ENCODE measurements at regions not wholly inside any gene's neighbourhood (a gene's known extent, or its start where the extent isn't known, plus 50 kb on each side); places are given as distances from the start of the nearest gene placed in this dataset.
"Not testable (repeated sequence)": the region's sequence is repeated elsewhere in the genome, so short reads cannot be mapped to it uniquely, and the experiment has no call there.

GRCh38 chr5:118293378-118293777 is 695.0 kb downstream of the DTWD2 start:
- no peak for DNase-seq (ENCODE audit: low read depth)
- no peak for TF ChIP-seq CTCF (IDR thresholded peaks at IDR 0.05; ENCODE audit: insufficient read depth, low read length)

DNA sequence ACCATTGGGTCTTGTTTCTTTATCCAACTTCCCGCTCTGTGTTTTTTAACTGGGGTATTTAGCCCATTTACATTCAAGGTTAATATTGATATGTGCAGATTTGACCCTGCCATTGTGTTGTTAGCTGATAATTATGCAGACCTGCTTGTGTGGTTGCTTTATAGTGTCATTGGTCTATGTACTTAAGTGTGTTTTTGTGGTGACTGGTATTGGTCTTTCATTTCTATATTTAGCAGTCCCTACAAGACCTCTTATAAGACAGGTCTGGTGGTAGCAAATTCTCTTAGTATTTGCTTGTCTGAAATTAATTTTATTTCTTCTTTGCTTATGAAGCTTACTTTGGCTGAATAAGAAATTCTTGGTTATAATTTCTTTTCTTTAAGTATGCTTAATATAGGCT is 698.1 kb downstream of the DTWD2 start:
- no peak for TF ChIP-seq CTCF (IDR thresholded peaks at IDR 0.05; ENCODE audit: insufficient read depth, low read length)
- no peak overlapping the region for H3K4me3 ChIP-seq (ENCODE audit: low read depth, low read length)

More at GRCh38 chr5:118293378-118293777, 695.0 kb downstream of the DTWD2 start:
- H3K4me3 ChIP-seq (ENCODE audit: low read depth, low read length) = no peak overlapping the region

GRCh38 chr5:118284230-118284629 is 704.1 kb downstream of the DTWD2 start:
- H3K4me3 ChIP-seq (ENCODE audit: low read depth, low read length); DNase-seq (ENCODE audit: low read depth): not testable (repeated sequence)

More for the DNA sequence above, 698.1 kb downstream of the DTWD2 start:
- DNase-seq (ENCODE audit: low read depth) = no peak

- not testable (repeated sequence) for DNase-seq (ENCODE audit: low read depth); H3K4me3 ChIP-seq (ENCODE audit: low read depth, low read length)
Observed at GRCh38 chr5:118282480-118283038, 705.8 kb downstream of the DTWD2 start.

GRCh38 chr5:118279540-118280294 is 708.6 kb downstream of the DTWD2 start:
- no peak for DNase-seq (ENCODE audit: low read depth)
- H3K4me3 ChIP-seq (ENCODE audit: low read depth, low read length) = no peak overlapping the region
- TF ChIP-seq CTCF (IDR thresholded peaks at IDR 0.05; ENCODE audit: insufficient read depth, low read length) = no peak

DNA sequence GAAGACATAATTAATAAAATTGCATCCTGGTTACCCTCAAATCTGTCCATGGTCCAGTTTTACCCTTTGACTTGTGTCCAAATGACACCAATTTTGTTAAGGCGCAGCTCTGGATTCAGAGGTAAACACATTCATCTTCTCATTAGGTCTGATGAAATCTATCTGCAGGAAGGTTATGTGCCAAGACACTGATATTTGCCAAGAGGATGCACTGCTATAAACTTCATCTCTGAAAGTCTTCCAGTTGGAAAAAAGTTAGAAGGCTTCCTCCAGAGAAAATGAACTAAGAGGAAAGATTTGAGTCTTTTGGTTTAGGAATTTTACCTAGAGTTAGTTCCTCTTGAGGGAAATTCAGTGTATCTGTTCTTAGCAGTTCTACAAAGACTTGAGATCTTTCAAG is 717.8 kb downstream of the DTWD2 start:
- DNase-seq (ENCODE audit: low read depth) = no peak
- H3K4me3 ChIP-seq (ENCODE audit: low read depth, low read length) = no peak overlapping the region
- no peak for TF ChIP-seq CTCF (IDR thresholded peaks at IDR 0.05; ENCODE audit: insufficient read depth, low read length)

- no peak for TF ChIP-seq CTCF (IDR thresholded peaks at IDR 0.05; ENCODE audit: insufficient read depth, low read length)
- H3K4me3 ChIP-seq (ENCODE audit: low read depth, low read length) = no peak overlapping the region
- no peak for DNase-seq (ENCODE audit: low read depth)
Observed at GRCh38 chr5:118258223-118258622, 730.1 kb downstream of the DTWD2 start.

DNA sequence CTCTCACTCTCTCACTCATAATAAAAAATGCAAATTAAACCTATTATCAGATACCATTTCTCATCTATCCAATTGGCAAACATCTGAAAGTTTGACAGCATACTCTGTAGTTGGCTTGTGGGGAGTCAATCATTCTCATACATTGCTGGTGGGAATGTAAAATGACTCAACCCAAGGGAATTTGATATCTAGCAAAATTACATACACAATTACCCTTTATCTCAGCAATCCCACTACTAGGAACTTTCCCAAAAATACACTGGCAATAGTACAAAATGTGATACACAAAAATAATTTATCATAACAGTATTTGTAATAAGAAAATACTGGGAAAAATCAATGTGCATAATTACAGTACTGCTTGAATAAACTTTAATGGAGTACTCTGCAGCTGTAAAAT is 731.3 kb downstream of the DTWD2 start:
- no peak for DNase-seq (ENCODE audit: low read depth)
- no peak overlapping the region for H3K4me3 ChIP-seq (ENCODE audit: low read depth, low read length)
- no peak for TF ChIP-seq CTCF (IDR thresholded peaks at IDR 0.05; ENCODE audit: insufficient read depth, low read length)

Data from fibroblast of the aortic adventitia (primary cell).